DOHH2 (cell line): ENCODE measurements at regions not wholly inside any gene's neighbourhood (a gene's known extent, or its start where the extent isn't known, plus 50 kb on each side); places are given as distances from the start of the nearest gene placed in this dataset.

Source experiments
- H3F3A ChIP-seq: fragments of 200-600 bp; sonication (generic), shearing (Covaris generic); 2 replicates; pipeline ENCODE4 v1.6.0; 2016; ENCODE audit warnings: antibody characterized with exemption, mild to moderate bottlenecking; ENCODE audit not compliant: control insufficient read depth, insufficient read depth
- H3K27ac ChIP-seq: fragments of 200-600 bp; sonication (generic); 2 replicates; pipeline ENCODE4 v1.5.1; 2014; ENCODE audit warnings: low read depth, mild to moderate bottlenecking, low read length, moderate library complexity
- H3K27me3 ChIP-seq: fragments of 200-600 bp; sonication (generic); 2 replicates; pipeline ENCODE4 v1.6.1; 2014; ENCODE audit warnings: mild to moderate bottlenecking, low read length, mixed read lengths; ENCODE audit not compliant: control insufficient read depth
- H3K36me3 ChIP-seq: fragments of 200-600 bp; sonication (generic); 2 replicates; pipeline ENCODE4 v1.6.1; 2014; ENCODE audit warnings: mild to moderate bottlenecking, low read length, moderate library complexity, mixed read lengths; ENCODE audit not compliant: control insufficient read depth
- H3K4me1 ChIP-seq: fragments of 200-600 bp; sonication (generic); 2 replicates; pipeline ENCODE4 v1.6.1; 2014; ENCODE audit warnings: mild to moderate bottlenecking, low read length, mixed read lengths; ENCODE audit not compliant: control insufficient read depth
- H3K4me2 ChIP-seq: fragments of 200-600 bp; sonication (generic); 2 replicates; pipeline ENCODE4 v1.6.0; 2014; ENCODE audit warnings: mild to moderate bottlenecking, low read length, moderate library complexity
- H3K4me3 ChIP-seq: fragments of 200-600 bp; sonication (generic); 2 replicates; pipeline ENCODE4 v1.5.1; 2014; ENCODE audit warnings: mild to moderate bottlenecking, low read length, mixed read lengths
- H3K79me2 ChIP-seq: fragments of 200-600 bp; sonication (generic); 2 replicates; pipeline ENCODE4 v1.6.1; 2014; ENCODE audit warnings: mild to moderate bottlenecking, low read length, mixed read lengths; ENCODE audit not compliant: control insufficient read depth
- H3K9me2 ChIP-seq: fragments of 200-600 bp; sonication (generic); replicated peaks from 2 replicates; pipeline ENCODE4 v1.6.1; 2014; ENCODE audit warnings: mild to moderate bottlenecking, low read length, mixed read lengths; ENCODE audit not compliant: control insufficient read depth
- H3K9me3 ChIP-seq: fragments of 200-600 bp; sonication (generic); 2 replicates; pipeline ENCODE4 v1.6.1; 2014; ENCODE audit warnings: antibody characterized with exemption, low read length, mixed read lengths; ENCODE audit not compliant: control insufficient read depth, insufficient read depth
- H4K20me1 ChIP-seq: fragments of 200-600 bp; sonication (generic); 2 replicates; pipeline ENCODE4 v1.6.0; 2014; ENCODE audit warnings: low read depth, mild to moderate bottlenecking, antibody characterized with exemption, low read length, moderate library complexity; ENCODE audit not compliant: control insufficient read depth, insufficient read depth
- CTCF ChIP-seq: fragments of 200-600 bp; sonication (generic); IDR thresholded peaks from one replicate; pipeline ENCODE4 v1.5.1; 2014; ENCODE audit warnings: antibody characterized with exemption, mild to moderate bottlenecking, low read depth, low read length; ENCODE audit not compliant: poor library complexity, severe bottlenecking
- EZH2phosphoT487 ChIP-seq: fragments of 200-600 bp; sonication (generic); IDR thresholded peaks from 2 replicates; pipeline ENCODE4 v1.6.1; 2017; ENCODE audit warnings: borderline replicate concordance, mild to moderate bottlenecking, antibody characterized with exemption, low read length, moderate library complexity, mixed read lengths

- Histone ChIP-seq H3K79me2 (no peaks in the 10 kb centered on the region), H3K27ac (no peak overlapping the region)
- TF ChIP-seq EZH2phosphoT487 = no peak
- TF ChIP-seq CTCF = no peak
Measured at GRCh38 chr13:83714236-83714635, 168.0 kb downstream of the SLITRK1 start.

GRCh38 chr13:83710133-83710515 is 172.2 kb downstream of the SLITRK1 start:
- Histone ChIP-seq H3K27ac (no peak overlapping the region), H3K4me2 (no peak overlapping the region), H3K9me2 (no peaks in the 10 kb centered on the region), H3K79me2 (no peaks in the 10 kb centered on the region), H3F3A (no peaks in the 10 kb centered on the region), H3K9me3 (no peaks in the 10 kb centered on the region), H4K20me1 (no peaks in the 10 kb centered on the region), H3K27me3 (no peaks in the 10 kb centered on the region), H3K4me1 (no peaks in the 10 kb centered on the region), H3K36me3 (no peaks in the 10 kb centered on the region), H3K4me3 (no peak overlapping the region)
- TF ChIP-seq EZH2phosphoT487 = no peak
- no peak for TF ChIP-seq CTCF

More at GRCh38 chr13:83714236-83714635, 168.0 kb downstream of the SLITRK1 start:
- no peak overlapping the region for H3K4me3 ChIP-seq
- H3K27me3 ChIP-seq = no peaks in the 10 kb centered on the region
- H4K20me1 ChIP-seq = no peaks in the 10 kb centered on the region
- H3F3A ChIP-seq = no peaks in the 10 kb centered on the region
- no peaks in the 10 kb centered on the region for H3K9me2 ChIP-seq
- no peaks in the 10 kb centered on the region for H3K4me1 ChIP-seq
- H3K4me2 ChIP-seq = no peak overlapping the region
- H3K36me3 ChIP-seq = no peaks in the 10 kb centered on the region
- no peaks in the 10 kb centered on the region for H3K9me3 ChIP-seq

GRCh38 chr13:83709426-83710132 is 172.7 kb downstream of the SLITRK1 start:
- H3K79me2 ChIP-seq = no peaks in the 10 kb centered on the region
- H3K9me2 ChIP-seq = no peaks in the 10 kb centered on the region
- H3K27me3 ChIP-seq = no peaks in the 10 kb centered on the region
- H3K4me2 ChIP-seq = no peak overlapping the region
- H3K4me3 ChIP-seq = no peak overlapping the region
- no peaks in the 10 kb centered on the region for H4K20me1 ChIP-seq
- TF ChIP-seq CTCF = no peak
- TF ChIP-seq EZH2phosphoT487 = no peak
- no peaks in the 10 kb centered on the region for H3K36me3 ChIP-seq
- no peak overlapping the region for H3K27ac ChIP-seq
- no peaks in the 10 kb centered on the region for H3F3A ChIP-seq
- no peaks in the 10 kb centered on the region for H3K9me3 ChIP-seq
- H3K4me1 ChIP-seq = no peaks in the 10 kb centered on the region
